ENCODE measurements at regions not wholly inside any gene's neighbourhood (a gene's known extent, or its start where the extent isn't known, plus 50 kb on each side); places are given as distances from the start of the nearest gene placed in this dataset.

- H4K8ac ChIP-seq (ENCODE audit: extremely low read depth, insufficient read depth, low read length): no peak overlapping the region
- H3K27ac ChIP-seq (ENCODE audit: low read depth, low read length): no peak overlapping the region
- H2BK15ac ChIP-seq (ENCODE audit: low read length): no peak overlapping the region
- H3K18ac ChIP-seq (ENCODE audit: extremely low read depth, low read length): no peak overlapping the region
- no peak overlapping the region for H3K9ac ChIP-seq (replicated peaks in 1 of 4; ENCODE audit: extremely low read depth in 1 of 4, low read depth in 3 of 4, low read length in 3 of 4)
- POLR2A ChIA-PET (ENCODE audit: partially characterized antibody): no interaction called here
- H4K5ac ChIP-seq (ENCODE audit: insufficient read length, low read depth, low read length): no peak overlapping the region
- H4K91ac ChIP-seq (replicated peaks; ENCODE audit: insufficient read length, low read length): no peak overlapping the region
- no peaks in the 10 kb centered on the region for H4K20me1 ChIP-seq (replicated peaks in 1 of 2; ENCODE audit: control insufficient read depth in 1 of 2, insufficient read depth in 2 of 2, low read length in 2 of 2)
- H3K14ac ChIP-seq (ENCODE audit: insufficient read length): no peak overlapping the region
- no peak for FAIRE-seq
- no peaks in the 10 kb centered on the region for H3K4me1 ChIP-seq (replicated peaks in 1 of 4; ENCODE audit: control insufficient read depth in 3 of 4, insufficient read depth in 4 of 4, low read length in 3 of 4)
- H3K9me3 ChIP-seq (ENCODE audit: insufficient read depth in 2 of 2, low read depth in 1 of 2, low read length in 1 of 2): peaks cover 39 to 43% of the 10 kb centered on the region in 2 experiments
- no peak overlapping the region for H3K23ac ChIP-seq (ENCODE audit: insufficient read length)
- H3K36me3 ChIP-seq (ENCODE audit: control insufficient read depth in 2 of 4, insufficient read depth in 4 of 4, low read length in 3 of 4): peaks cover 0 to 5% (median 0%) of the 10 kb centered on the region in 4 experiments; a peak in 1 of 8 replicates
- no peak for DNase-seq (ENCODE audit: low read depth in 1 of 2, low spot score in 2 of 2)
- CTCF ChIA-PET (ENCODE audit: partially characterized antibody): no interaction called here
- H2BK120ac ChIP-seq (replicated peaks; ENCODE audit: low read depth, low read length): no peak overlapping the region
- H3K4ac ChIP-seq (replicated peaks; ENCODE audit: insufficient read length, low read depth, low read length): no peak overlapping the region
- no peak overlapping the region for H3K4me2 ChIP-seq (ENCODE audit: insufficient read depth in 1 of 2, low read depth in 2 of 2, low read length in 2 of 2)
- H3K79me1 ChIP-seq (ENCODE audit: low read depth, low read length): no peaks in the 10 kb centered on the region
- no peak overlapping the region for H2BK12ac ChIP-seq (ENCODE audit: low read depth, low read length)
- 90% methylated on average over 1 of the region's 1 CpG; no CpG with 5 or more reads in 1 of the 2 experiments for WGBS, 2 experiments (ENCODE audit: extremely low coverage in 1 of 2, insufficient coverage in 1 of 2, insufficient read length in 1 of 2, insufficient replicate concordance in 2 of 2, low coverage in 1 of 2, low lambda C conversion rate in 2 of 2, missing lambda C conversion rate in 1 of 2)
- H2AFZ ChIP-seq (ENCODE audit: low read length): no peak overlapping the region
- no peak overlapping the region for H2BK20ac ChIP-seq (ENCODE audit: low read length)
- H3K56ac ChIP-seq (replicated peaks; ENCODE audit: insufficient read length, low read depth, low read length): no peak overlapping the region
- no peaks in the 10 kb centered on the region for H3K79me2 ChIP-seq (ENCODE audit: control insufficient read depth in 1 of 2, insufficient read depth in 2 of 2, low read length in 2 of 2)
- H2BK5ac ChIP-seq (ENCODE audit: low read depth, low read length): no peak overlapping the region
- no peaks in the 10 kb centered on the region for H3K27me3 ChIP-seq (replicated peaks in 1 of 4; ENCODE audit: control insufficient read depth in 3 of 4, extremely low read depth in 1 of 4, insufficient read depth in 3 of 4, low read length in 3 of 4)
- H2AK5ac ChIP-seq (ENCODE audit: low read depth, low read length): no peak overlapping the region
- TF ChIP-seq KDM4A (IDR thresholded peaks at IDR 0.05; ENCODE audit: low read depth, low read length, severe bottlenecking) (no peak), RAD21 (IDR thresholded peaks at IDR 0.05 in 1 of 2, conservative IDR thresholded peaks at IDR 0.05 in 1 of 2; ENCODE audit: low read depth in 2 of 2, low read length in 2 of 2) (no peak), BRCA1 (IDR thresholded peaks at IDR 0.05; ENCODE audit: low read depth, low read length) (no peak), BACH1 (IDR thresholded peaks at IDR 0.05; ENCODE audit: low read length) (no peak), GABPA (IDR thresholded peaks at IDR 0.05; ENCODE audit: borderline replicate concordance, insufficient read depth, low read length) (no peak)
- H3K4me3 ChIP-seq (ENCODE audit: extremely low read depth in 1 of 4, insufficient read depth in 2 of 4, low read depth in 3 of 4, low read length in 4 of 4): no peak overlapping the region
- no peaks in the 10 kb centered on the region for H3K23me2 ChIP-seq (ENCODE audit: low read depth, low read length)
Measured at GRCh38 chr14:45786266-45786665, 533.3 kb upstream of the MIS18BP1 start.

Data from H1 (cell line).